NCI-H2107 (cell line): ENCODE measurements at regions not wholly inside any gene's neighbourhood (a gene's known extent, or its start where the extent isn't known, plus 50 kb on each side); places are given as distances from the start of the nearest gene placed in this dataset.
"Not testable (repeated sequence)": the region's sequence is repeated elsewhere in the genome, so short reads cannot be mapped to it uniquely, and the experiment has no call there.

ENCODE experiments used
- DNase-seq: peaks from one replicate; lab custom pipeline; 2025; lab: John Stamatoyannopoulos, UW

GRCh38 chr2:3115301-3116042 lies 262.1 kb downstream of the EIPR1 start:
- DNase-seq = no peak

GRCh38 chr2:3114406-3115185 lies 263.0 kb downstream of the EIPR1 start:
- DNase-seq = no peak

- DNase-seq = no peak
Observed at GRCh38 chr2:3113769-3114168, 263.8 kb downstream of the EIPR1 start.

GRCh38 chr2:3113122-3113521 lies 264.5 kb downstream of the EIPR1 start:
- DNase-seq = no peak

GRCh38 chr2:3112553-3112952 lies 265.1 kb downstream of the EIPR1 start:
- DNase-seq = no peak

GRCh38 chr2:3112131-3112530 lies 265.5 kb downstream of the EIPR1 start:
- no peak for DNase-seq

- no peak for DNase-seq
Observed at GRCh38 chr2:3110994-3111666, 266.5 kb downstream of the EIPR1 start.

GRCh38 chr2:3110555-3110954 lies 267.1 kb downstream of the EIPR1 start:
- no peak for DNase-seq

- DNase-seq = no peak
Observed at GRCh38 chr2:3108710-3109702, 268.6 kb downstream of the EIPR1 start.

- DNase-seq = no peak
Observed at GRCh38 chr2:3108105-3108504, 269.5 kb downstream of the EIPR1 start.

- no peak for DNase-seq
Observed at GRCh38 chr2:3107567-3107966, 270.1 kb downstream of the EIPR1 start.

- no peak for DNase-seq
Observed at GRCh38 chr2:3105814-3106569, 271.6 kb downstream of the EIPR1 start.

GRCh38 chr2:3104958-3105813 lies 272.4 kb downstream of the EIPR1 start:
- DNase-seq = not testable (repeated sequence)

GRCh38 chr2:3104261-3104660 lies 273.4 kb downstream of the EIPR1 start:
- no peak for DNase-seq

GRCh38 chr2:3102922-3103569 lies 274.6 kb downstream of the EIPR1 start:
- DNase-seq = no peak

- DNase-seq = no peak
Observed at GRCh38 chr2:3102081-3102921, 275.3 kb downstream of the EIPR1 start.

- DNase-seq = no peak
Observed at GRCh38 chr2:3101016-3101942, 276.3 kb downstream of the EIPR1 start.
